IMR-90 (cell line): ENCODE measurements at regions not wholly inside any gene's neighbourhood (a gene's known extent, or its start where the extent isn't known, plus 50 kb on each side); places are given as distances from the start of the nearest gene placed in this dataset.

Source experiments
- ATAC-seq: fragments of 200-7000 bp; cut with Tn5 transposase; 2 replicates; pipeline ENCODE4 v1.9.1; 2020; ENCODE audit warnings: low read depth, mild to moderate bottlenecking, moderate library complexity
- BruUV-seq: library from RNA; stranded (reverse); fragments of 400-500 nt; replicated peaks from 2 replicates; lab custom pipeline; 2021; lab: Mats Ljungman, UMichigan
- CTCF ChIA-PET: fragments of 300-600 bp; formaldehyde crosslinking; extraction: SDS; loops from one replicate; lab custom pipeline; 2021; ENCODE audit warnings: antibody characterized with exemption; lab: Yijun Ruan, JAX
- POLR2A ChIA-PET: fragments of 300-600 bp; sonication (Branson Sonifier 250); formaldehyde crosslinking; loops from one replicate; lab custom pipeline; 2022; ENCODE audit warnings: antibody characterized with exemption; ENCODE audit not compliant: unreplicated experiment; lab: Charles Lee
- DNase-seq: peaks from one replicate; pipeline ENCODE4 v3.0.0; 2013
- H2AFZ ChIP-seq: replicated peaks from 2 replicates; pipeline ENCODE3; 2013; ENCODE audit warnings: low read length, mild to moderate bottlenecking; ENCODE audit not compliant: poor library complexity
- H2AK5ac ChIP-seq: 2 replicates; pipeline ENCODE4 v1.6.1; 2013; ENCODE audit warnings: low read depth, low read length, inconsistent platforms
- H2AK9ac ChIP-seq: replicated peaks from 2 replicates; pipeline ENCODE3; 2013; ENCODE audit warnings: mild to moderate bottlenecking, low read depth, low read length, moderate library complexity; ENCODE audit not compliant: poor library complexity
- H2BK120ac ChIP-seq: 2 replicates; pipeline ENCODE4 v1.6.1; 2013; ENCODE audit warnings: low read depth, low read length, inconsistent platforms
- H2BK15ac ChIP-seq: 3 replicates; pipeline ENCODE4 v1.6.1; 2013; ENCODE audit warnings: low read depth, low read length, inconsistent platforms
- H2BK20ac ChIP-seq: 2 replicates; pipeline ENCODE4 v1.6.1; 2013; ENCODE audit warnings: low read depth, mild to moderate bottlenecking, inconsistent platforms, low read length, moderate library complexity
- H2BK5ac ChIP-seq: 2 replicates; pipeline ENCODE4 v1.6.1; 2013; ENCODE audit warnings: mild to moderate bottlenecking, low read depth, low read length, inconsistent platforms; ENCODE audit not compliant: poor library complexity, severe bottlenecking
- H3K14ac ChIP-seq: replicated peaks from 2 replicates; pipeline ENCODE4 v1.6.1; 2013; ENCODE audit warnings: low read depth, low read length, inconsistent platforms
- H3K18ac ChIP-seq: 2 replicates; pipeline ENCODE4 v1.6.1; 2013; ENCODE audit warnings: low read depth, low read length, control low read depth
- H3K23ac ChIP-seq: 2 replicates; pipeline ENCODE4 v1.6.1; 2013; ENCODE audit warnings: low read depth, low read length, inconsistent platforms
- H3K27ac ChIP-seq: 2 replicates; pipeline ENCODE4 v1.5.1; 2013; ENCODE audit warnings: mild to moderate bottlenecking, control low read depth, low read length; ENCODE audit not compliant: insufficient read depth
- H3K27me3 ChIP-seq: 2 replicates; pipeline ENCODE4 v1.6.1; 2013; ENCODE audit warnings: low read length; ENCODE audit not compliant: control insufficient read depth, insufficient read depth
- H3K36me3 ChIP-seq: 2 replicates; pipeline ENCODE4 v1.6.1; 2013; ENCODE audit warnings: low read length, mixed read lengths; ENCODE audit not compliant: control insufficient read depth, insufficient read depth
- H3K4ac ChIP-seq: 2 replicates; pipeline ENCODE4 v1.6.1; 2013; ENCODE audit warnings: low read depth, low read length, inconsistent platforms
- H3K4me1 ChIP-seq: 2 replicates; pipeline ENCODE4 v1.6.1; 2013; ENCODE audit warnings: low read length, mixed read lengths; ENCODE audit not compliant: control insufficient read depth, insufficient read depth
- H3K4me2 ChIP-seq: 2 replicates; pipeline ENCODE4 v1.6.1; 2013; ENCODE audit warnings: low read depth, mild to moderate bottlenecking, control low read depth, low read length, moderate library complexity
- H3K4me3 ChIP-seq: 2 replicates; pipeline ENCODE4 v1.5.1; 2013; ENCODE audit warnings: low read depth, mild to moderate bottlenecking, control low read depth, low read length, moderate library complexity; ENCODE audit not compliant: insufficient read depth
- H3K56ac ChIP-seq: 2 replicates; pipeline ENCODE4 v1.6.1; 2013; ENCODE audit warnings: low read length, inconsistent platforms; ENCODE audit not compliant: insufficient read depth; ENCODE audit errors: extremely low read depth
- H3K79me1 ChIP-seq, 2 experiments: 2 replicates each; pipeline ENCODE4 v1.6.1; 2013; ENCODE audit warnings: low read length in 2 of 2, inconsistent platforms in 1 of 2, low read depth in 1 of 2
- H3K9ac ChIP-seq: 2 replicates; pipeline ENCODE4 v1.6.1; 2013; ENCODE audit warnings: low read depth, low read length, control low read depth
- H3K9me1 ChIP-seq: 2 replicates; pipeline ENCODE4 v1.6.1; 2013; ENCODE audit warnings: low read length, inconsistent platforms; ENCODE audit not compliant: insufficient read depth
- H3K9me3 ChIP-seq: 2 replicates; pipeline ENCODE4 v1.6.1; 2013; ENCODE audit warnings: low read length; ENCODE audit not compliant: control insufficient read depth, insufficient read depth
- H4K20me1 ChIP-seq: 2 replicates; pipeline ENCODE4 v1.6.1; 2013; ENCODE audit warnings: low read length, inconsistent platforms; ENCODE audit not compliant: insufficient read depth
- H4K5ac ChIP-seq: 2 replicates; pipeline ENCODE4 v1.6.1; 2013; ENCODE audit warnings: mild to moderate bottlenecking, low read depth, low read length, control low read depth
- H4K8ac ChIP-seq, 2 experiments: 2 replicates each; pipeline ENCODE4 v1.6.1; 2013; ENCODE audit warnings: low read depth in 2 of 2, low read length in 2 of 2, control low read depth in 1 of 2, inconsistent platforms in 1 of 2
- H4K91ac ChIP-seq: 2 replicates; pipeline ENCODE4 v1.6.1; 2013; ENCODE audit warnings: low read depth, low read length, inconsistent platforms; ENCODE audit not compliant: insufficient read depth
- BHLHE40 ChIP-seq: fragments of 150-350 bp; IDR thresholded peaks from 2 replicates; pipeline ENCODE4 v1.6.1; 2016; ENCODE audit warnings: mild to moderate bottlenecking, low read depth, low read length
- CEBPB ChIP-seq: IDR thresholded peaks from 2 replicates; pipeline ENCODE4 v1.6.1; 2012; ENCODE audit warnings: low read depth, low read length, improper control_type of control experiment
- MAZ ChIP-seq: IDR thresholded peaks from 2 replicates; pipeline ENCODE4 v1.6.1; 2012; ENCODE audit warnings: low read depth, mild to moderate bottlenecking, low read length, improper control_type of control experiment, moderate library complexity, borderline replicate concordance
- MXI1 ChIP-seq: IDR thresholded peaks from 2 replicates; pipeline ENCODE4 v1.6.1; 2012; ENCODE audit warnings: low read depth, mild to moderate bottlenecking, low read length, moderate library complexity, borderline replicate concordance
- POLR2A ChIP-seq: IDR thresholded peaks from 2 replicates; pipeline ENCODE4 v1.6.1; 2012; ENCODE audit warnings: mild to moderate bottlenecking, low read depth, low read length
- RAD21 ChIP-seq: IDR thresholded peaks from 2 replicates; pipeline ENCODE4 v1.6.1; 2012; ENCODE audit warnings: low read length, improper control_type of control experiment
- USF2 ChIP-seq: fragments of 150-350 bp; IDR thresholded peaks from 2 replicates; pipeline ENCODE4 v1.6.1; 2017; ENCODE audit warnings: mild to moderate bottlenecking, antibody characterized with exemption, low read length, low read depth
- WGBS, 2 experiments: methylation state at CpG; one replicate each; pipeline versions ENCODE4 v1.1.5 to v1.1.7; 2013; ENCODE audit warnings: missing lambda C conversion rate in 2 of 2; ENCODE audit not compliant: insufficient read length in 1 of 2; ENCODE audit errors: extremely low coverage in 2 of 2; 5-methylcytosine and 5-hydroxymethylcytosine counted together
- dilution Hi-C: fragments of 300-500 bp; cut with HindIII; formaldehyde crosslinking; loops from one replicate; pipeline ENCODE4 v1.14.3; 2018; ENCODE audit warnings: low sequenced_read_pairs; ENCODE audit not compliant: unreplicated experiment
- in situ Hi-C: fragments of 300-500 bp; cut with MboI; formaldehyde crosslinking; loops from 3 replicates; pipeline ENCODE4 v1.14.3; 2019; ENCODE audit warnings: low sequenced_read_pairs, inconsistent platforms, mixed read lengths
- intact Hi-C: fragments of 100-400 bp; cut with micrococcal nuclease; formaldehyde crosslinking; loops from 2 replicates; pipeline ENCODE4 v1.10.0; 2022
- TF ChIP-seq, protein P1 (sequence below): conservative IDR thresholded peaks from 2 replicates; pipeline ENCODE4 v1.5.1; 2012; ENCODE audit warnings: mild to moderate bottlenecking, low read depth, low read length, improper control_type of control experiment

GRCh38 chr6:141406761-141407160 is 726.0 kb upstream of the GJE1 start:
- Histone ChIP-seq H3K18ac (no peak overlapping the region), H3K4me3 (no peak overlapping the region), H3K14ac (0 out of 2 replicates have a peak overlapping the region, but pooled peaks have one; percentile 29), H2AK9ac (no peak overlapping the region), H3K4ac (no peak overlapping the region), H3K9ac (no peak overlapping the region), H3K36me3 (no peaks in the 10 kb centered on the region), H3K4me2 (no peak overlapping the region), H3K27ac (no peak overlapping the region), H3K4me1 (no peaks in the 10 kb centered on the region), H3K9me1 (no peaks in the 10 kb centered on the region), H4K8ac (no peak overlapping the region), H2AFZ (no peak overlapping the region), H3K23ac (no peak overlapping the region), H2BK5ac (no peak overlapping the region), H3K79me1 (no peaks in the 10 kb centered on the region), H2BK120ac (no peak overlapping the region), H2BK15ac (no peak overlapping the region), H4K91ac (no peak overlapping the region), H4K20me1 (no peaks in the 10 kb centered on the region), H2AK5ac (no peak overlapping the region), H2BK20ac (no peak overlapping the region), H3K9me3 (peaks cover 8% of the 10 kb centered on the region), H3K56ac (no peak overlapping the region), H4K5ac (no peak overlapping the region), H3K27me3 (no peaks in the 10 kb centered on the region)
- TF ChIP-seq, protein P1, sequence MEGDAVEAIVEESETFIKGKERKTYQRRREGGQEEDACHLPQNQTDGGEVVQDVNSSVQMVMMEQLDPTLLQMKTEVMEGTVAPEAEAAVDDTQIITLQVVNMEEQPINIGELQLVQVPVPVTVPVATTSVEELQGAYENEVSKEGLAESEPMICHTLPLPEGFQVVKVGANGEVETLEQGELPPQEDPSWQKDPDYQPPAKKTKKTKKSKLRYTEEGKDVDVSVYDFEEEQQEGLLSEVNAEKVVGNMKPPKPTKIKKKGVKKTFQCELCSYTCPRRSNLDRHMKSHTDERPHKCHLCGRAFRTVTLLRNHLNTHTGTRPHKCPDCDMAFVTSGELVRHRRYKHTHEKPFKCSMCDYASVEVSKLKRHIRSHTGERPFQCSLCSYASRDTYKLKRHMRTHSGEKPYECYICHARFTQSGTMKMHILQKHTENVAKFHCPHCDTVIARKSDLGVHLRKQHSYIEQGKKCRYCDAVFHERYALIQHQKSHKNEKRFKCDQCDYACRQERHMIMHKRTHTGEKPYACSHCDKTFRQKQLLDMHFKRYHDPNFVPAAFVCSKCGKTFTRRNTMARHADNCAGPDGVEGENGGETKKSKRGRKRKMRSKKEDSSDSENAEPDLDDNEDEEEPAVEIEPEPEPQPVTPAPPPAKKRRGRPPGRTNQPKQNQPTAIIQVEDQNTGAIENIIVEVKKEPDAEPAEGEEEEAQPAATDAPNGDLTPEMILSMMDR, result no peak
- TF ChIP-seq RAD21 (no peak), USF2 (no peak), BHLHE40 (no peak), MXI1 (no peak), POLR2A (no peak), MAZ (no peak), CEBPB (no peak)
- no peak for DNase-seq
- no CpG with 5 or more reads among the region's 1 CpG for WGBS, 2 experiments
- dilution Hi-C loops (no loop called here), intact Hi-C loops (no loop called here), in situ Hi-C loops (no loop called here)
- BruUV-seq, result no TSS peak
- CTCF ChIA-PET, result no interaction called here
- POLR2A ChIA-PET, result no interaction called here
- no peak for ATAC-seq
